RPMI7951 (cell line): ENCODE measurements at regions not wholly inside any gene's neighbourhood (a gene's known extent, or its start where the extent isn't known, plus 50 kb on each side); places are given as distances from the start of the nearest gene placed in this dataset.

ENCODE experiments used
- DNase-seq: peaks from one replicate; pipeline ENCODE4 v3.0.0-alpha.2; 2012; ENCODE audit warnings: low read depth

DNA sequence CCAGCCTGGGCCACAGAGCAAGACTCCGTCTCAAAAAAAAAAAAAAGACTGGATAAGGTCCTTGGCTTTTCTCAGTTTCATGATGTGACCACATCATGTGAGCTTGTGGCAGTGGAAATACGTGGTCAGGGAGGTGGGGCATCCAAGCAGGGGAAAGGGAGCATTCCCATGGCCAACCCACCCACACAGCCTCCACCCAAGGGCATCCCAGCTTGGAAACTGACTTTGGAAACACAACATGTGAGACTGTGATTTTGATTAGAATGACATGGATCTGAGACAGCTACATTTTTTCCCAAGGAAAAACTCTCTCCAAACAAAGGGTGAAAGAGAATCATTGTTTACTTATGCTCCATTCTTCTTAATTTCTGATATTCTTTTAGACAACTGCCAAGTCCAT, 405.0 kb upstream of the ZNF507 start:
- no peak for DNase-seq

DNA sequence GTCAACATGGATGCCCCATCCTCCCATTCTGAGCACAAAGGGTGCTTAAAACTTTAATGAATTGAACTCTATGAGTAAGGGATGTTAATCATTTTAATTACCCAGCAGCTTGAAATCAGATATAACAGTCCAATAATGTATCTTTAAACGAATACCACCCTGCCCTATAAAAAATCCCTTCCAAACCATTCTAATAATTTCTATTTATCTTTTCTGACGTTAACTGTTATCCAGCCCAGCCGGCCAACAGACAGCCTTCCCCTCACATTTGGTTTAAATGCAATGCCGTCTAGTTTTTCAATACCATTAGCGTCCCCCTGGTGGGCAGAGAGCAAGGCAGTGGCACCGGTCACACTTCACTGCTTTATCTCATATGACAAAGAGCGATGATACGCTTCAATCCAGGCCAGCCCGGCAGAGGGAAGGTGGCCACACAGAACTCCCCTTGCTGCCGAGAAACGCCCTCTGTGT, 402.2 kb upstream of the ZNF507 start:
- peak; percentile 3 for DNase-seq

DNA sequence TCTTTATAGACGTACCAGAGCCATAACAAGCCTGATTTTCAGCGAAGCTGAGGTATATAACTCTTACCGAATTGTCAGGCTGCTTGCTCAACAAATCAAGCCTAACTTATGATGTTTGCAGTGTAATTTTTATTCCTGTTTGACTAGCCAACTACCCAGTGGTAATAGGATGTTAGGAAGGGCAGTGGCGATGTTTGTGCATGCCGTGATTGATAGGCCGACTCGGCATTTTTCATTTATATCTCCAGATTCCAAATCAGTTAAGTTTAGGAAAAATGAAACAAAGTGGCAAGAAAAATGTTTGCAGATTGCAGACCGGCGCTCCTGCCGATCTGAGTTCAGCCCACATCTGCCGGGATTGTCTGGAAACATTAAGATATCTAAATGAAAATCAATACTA, 401.6 kb upstream of the ZNF507 start:
- DNase-seq: no peak

DNA sequence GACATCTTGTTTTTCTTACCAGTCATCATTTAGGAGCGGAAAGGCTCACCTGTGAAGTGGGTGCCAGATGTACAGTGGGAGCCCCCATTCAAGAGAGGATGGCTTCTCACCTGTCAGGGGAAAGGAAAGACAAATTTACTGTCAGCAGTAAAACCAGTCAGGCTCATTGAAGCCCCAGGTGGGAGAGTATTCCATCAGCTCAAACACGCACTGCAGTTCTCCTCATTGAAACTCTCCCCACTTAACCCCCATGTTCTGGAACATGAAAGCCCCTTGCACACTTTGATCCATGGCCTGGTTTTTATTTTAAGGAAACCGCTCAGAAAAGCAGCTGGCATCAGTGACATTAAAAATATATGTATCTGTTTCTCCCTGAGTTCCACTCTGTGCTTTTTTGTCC, 401.1 kb upstream of the ZNF507 start:
- DNase-seq: no peak

DNA sequence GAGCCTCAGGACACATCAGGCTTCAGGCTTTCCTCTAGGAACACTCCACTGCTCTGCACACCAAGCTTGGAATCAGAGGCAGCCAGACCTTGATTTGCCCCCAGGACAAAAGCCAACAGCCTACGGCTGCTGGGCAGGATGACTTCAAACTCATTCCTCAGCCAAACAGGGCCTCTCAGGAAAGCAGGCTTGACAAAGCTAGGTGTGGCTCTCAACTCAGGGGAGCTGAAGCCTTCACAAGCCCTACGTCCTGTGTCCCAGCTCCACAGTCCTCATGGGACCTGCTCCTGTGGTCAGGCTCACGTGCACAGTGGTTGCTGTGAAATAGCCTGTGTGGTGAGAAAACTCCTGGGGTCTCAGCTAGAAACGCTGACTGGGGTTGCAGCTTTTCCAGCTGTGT, 398.9 kb upstream of the ZNF507 start:
- no peak for DNase-seq

DNA sequence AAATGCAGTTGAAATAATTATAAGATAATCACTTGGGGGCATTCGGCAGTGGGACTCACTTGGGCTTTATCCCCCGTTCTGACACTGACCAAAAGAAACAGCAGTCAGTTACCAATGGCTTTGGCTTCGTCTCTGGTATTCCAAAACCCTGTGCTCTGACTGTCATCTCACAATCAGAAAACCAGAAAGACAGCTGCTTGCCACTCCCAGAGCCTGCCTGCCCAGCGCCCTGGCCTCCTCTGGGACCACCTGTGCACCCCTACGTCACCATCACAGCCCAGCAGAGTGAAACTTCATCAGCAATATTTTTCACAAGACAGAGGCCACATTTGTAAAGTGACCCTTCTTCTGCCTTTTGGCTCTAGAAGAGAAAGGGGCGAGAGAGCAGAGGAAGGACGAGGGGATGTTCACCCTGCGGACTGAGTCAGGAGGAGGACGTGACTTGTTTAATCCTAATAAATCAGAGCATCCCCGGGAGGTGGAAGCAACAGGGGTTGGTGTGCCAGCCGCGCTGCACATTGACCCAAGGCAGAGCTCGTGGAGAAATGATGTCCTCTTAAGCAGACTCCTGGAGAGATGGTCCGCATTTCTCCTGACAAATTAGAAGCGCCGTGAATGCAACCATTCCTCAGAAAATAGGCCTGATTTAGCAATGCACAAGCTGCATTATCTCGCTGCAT, 397.8 kb upstream of the ZNF507 start:
- no peak for DNase-seq

DNA sequence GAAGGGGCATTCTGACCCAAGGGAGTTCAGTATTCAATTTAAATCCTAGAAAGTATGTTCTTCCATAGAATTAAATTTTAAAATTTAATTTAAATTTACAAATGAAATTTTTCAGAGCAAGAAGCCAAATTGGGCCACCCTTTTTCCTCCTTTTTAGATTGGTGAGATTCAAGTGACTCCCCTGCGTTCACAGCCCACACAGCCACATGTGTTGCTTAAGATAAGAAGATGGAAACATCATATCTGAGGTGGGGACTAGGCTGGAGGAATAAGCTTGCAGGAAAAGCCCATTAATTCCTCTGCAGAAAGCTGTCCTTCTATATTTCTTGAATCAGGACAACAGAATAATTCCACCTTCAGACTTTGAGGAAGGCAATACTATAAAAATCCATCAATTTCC, 392.7 kb upstream of the ZNF507 start:
- no peak for DNase-seq

DNA sequence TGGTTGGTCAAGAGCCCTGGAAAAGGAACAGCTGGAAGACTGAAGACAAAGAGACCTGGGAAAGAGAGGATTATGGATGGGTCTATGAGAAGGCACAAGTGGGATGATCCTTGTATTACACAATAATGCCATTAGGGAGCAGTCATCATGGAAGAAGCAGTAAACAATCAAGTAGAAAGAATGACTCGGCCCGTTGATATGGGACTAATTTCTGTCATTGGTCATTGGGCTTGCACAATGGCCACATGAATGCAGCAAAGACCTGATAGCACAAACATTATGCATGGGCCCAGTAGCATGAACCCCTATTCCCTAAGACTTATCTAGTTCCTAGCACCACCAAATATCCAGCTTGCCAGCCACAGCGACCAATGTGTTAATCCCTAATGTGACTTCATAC, 390.3 kb upstream of the ZNF507 start:
- no peak for DNase-seq

DNA sequence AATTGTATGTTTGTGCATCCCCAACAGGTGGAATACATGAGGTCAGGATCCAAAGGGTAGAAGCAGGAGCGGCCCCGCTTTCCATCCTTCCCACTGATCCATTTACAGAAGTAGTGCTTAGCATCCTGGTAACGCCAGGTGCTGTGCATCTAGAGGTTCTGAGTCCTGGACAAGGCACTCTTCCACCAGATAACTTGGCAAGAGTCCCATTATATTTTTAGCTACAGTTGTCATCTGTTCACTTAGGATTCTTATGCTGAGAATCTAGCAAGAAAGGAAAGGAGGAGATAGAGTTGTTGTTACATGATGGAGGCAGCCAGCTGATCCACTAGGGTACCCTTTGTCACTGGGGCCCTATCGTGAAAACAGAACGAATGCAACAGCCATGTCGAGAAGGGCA, 389.5 kb upstream of the ZNF507 start:
- no peak for DNase-seq

DNA sequence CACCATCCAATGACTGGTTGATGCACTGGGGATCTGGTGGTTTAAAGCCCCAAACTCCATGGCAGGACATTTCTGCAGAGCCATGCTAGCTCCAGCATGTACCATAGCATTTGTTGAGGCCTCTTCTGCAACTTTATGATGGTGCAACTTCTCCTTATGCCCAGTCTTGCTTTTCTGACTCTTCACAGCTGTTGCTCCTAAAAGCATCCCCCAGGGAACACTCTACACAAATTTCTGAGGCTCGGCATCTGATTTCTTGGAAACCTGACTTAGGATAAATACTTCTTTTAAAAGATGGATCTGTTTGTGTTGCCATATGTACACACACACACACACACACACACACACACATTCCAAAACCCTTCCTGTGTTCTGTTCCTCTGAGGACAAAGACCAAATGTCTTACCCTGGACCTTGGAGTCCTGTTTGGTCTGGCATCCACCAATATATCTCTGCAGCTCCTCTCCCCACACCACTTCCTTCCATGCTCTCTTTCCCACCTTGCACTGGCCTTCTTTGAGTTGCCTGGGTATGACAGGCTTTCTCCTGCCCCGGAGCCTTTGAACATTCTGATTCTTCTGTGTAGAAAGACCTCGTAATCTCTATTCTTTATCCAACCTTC, 388.5 kb upstream of the ZNF507 start:
- DNase-seq: no peak

DNA sequence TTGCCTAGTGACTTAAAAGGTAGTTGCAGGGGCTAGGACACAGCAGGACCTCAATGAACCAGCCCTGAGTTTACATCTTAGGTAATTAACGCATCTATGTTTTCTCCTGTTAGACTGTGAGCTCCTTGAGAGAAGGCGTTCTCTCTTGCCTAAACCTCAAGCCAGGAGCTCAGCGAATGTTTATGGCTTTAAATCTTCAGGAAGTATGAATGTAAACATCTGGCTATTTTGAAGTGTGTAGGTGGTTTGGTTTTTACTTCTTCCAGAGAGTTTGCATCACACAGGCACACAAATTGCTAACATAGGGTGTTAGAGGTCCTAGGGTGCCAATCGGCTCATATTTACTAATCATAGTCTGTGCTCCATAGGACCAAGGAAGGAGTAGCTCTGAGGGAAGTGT, 387.7 kb upstream of the ZNF507 start:
- no peak for DNase-seq

DNA sequence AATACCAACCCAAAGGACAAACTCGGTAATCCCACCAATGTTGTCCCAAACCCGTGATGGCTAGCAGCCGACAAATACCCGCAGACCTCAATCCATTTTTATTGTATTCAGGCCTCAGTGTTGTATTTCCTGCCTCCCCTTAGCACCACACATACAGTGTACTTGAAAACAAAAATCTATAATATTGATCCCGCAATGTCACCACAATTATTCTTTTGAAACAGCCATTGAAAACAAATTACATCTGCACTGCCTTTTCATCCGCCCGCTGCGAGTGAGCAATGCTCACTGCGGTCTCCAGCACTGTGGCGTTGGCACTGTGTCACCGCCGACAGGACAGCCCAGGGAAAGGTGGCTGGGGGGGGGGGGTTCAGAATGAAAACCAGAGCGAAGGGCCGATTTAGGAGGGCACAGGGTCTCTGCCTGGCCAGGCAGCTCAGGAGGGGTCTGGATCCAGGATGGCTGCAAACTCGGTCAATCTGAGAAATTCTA, 385.8 kb upstream of the ZNF507 start:
- DNase-seq: no peak

DNA sequence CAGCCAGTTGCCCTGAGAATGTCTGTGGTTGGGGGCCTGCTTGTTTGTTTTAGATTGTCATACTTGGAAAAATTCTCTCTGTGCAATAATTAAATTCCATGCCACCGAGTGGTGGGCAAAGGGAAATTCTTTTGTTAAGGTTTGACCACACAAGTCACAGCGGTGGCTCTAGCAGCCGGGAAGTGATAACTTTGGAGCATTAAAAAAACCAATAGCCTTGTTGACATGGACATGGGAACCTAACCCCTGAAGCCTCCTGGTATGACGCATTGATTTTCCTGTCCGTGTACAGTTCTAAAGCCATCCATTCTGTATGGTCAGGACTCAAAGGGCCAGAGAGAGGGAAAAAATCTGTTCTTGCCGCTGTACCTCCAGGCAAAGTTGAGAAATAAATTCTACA, 384.9 kb upstream of the ZNF507 start:
- DNase-seq: no peak

DNA sequence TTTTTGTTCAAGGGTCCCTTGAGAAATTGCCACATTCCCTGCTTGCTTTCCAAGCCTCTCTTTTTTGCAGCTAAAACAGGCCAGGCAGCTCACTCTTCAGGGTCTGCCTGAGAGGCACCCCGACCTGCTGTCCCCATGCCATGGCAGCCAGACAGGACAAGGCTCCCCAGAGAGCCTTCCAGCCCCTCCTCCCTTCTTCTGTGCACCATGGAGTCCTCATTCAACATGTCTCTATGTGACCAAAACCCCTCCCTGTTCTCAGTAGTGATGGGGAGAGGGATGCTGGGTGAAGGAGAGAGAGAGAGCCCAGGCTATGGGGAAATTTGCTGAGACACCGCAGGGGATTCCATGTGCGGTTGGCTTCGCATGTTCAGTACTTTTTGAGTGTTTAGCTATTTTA, 384.2 kb upstream of the ZNF507 start:
- DNase-seq: no peak

DNA sequence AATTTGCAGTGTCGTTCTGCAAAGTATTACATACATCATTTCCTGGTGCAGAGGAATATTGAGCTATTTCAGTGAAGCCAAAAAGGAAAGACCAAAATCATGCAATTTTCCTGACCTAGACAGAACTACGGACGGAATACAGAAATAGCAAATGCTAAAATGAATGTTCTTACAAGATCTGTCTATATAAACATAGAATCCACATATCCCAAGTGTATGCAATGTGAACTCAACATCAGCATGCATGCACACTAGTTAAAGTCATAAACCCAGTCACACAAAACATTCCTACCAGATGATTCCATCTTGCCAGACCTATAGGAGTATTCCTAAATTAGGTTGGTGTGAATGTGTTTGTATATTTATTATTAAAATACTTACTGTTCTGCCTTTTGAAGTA, 383.7 kb upstream of the ZNF507 start:
- no peak for DNase-seq

DNA sequence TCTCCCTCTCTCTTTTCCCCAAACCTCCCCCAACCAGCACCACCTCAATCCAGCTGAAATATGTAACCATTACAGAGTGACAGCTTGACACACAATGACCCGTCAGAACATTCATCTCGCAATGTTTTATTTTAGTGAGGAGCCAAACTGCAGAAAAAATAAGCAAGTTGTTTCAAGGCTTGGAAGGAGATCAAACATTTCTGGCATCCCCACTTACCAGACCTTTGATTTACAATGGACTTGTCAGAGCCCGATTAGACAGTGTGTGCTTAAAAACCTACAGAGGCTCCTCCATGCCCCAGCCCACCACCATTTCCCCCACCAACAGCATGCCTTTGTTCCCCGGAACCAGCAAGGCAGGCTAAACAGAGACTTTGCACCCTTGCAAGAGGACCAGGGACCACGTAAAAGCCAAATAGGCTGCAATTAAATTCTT, 382.8 kb upstream of the ZNF507 start:
- DNase-seq: no peak

DNA sequence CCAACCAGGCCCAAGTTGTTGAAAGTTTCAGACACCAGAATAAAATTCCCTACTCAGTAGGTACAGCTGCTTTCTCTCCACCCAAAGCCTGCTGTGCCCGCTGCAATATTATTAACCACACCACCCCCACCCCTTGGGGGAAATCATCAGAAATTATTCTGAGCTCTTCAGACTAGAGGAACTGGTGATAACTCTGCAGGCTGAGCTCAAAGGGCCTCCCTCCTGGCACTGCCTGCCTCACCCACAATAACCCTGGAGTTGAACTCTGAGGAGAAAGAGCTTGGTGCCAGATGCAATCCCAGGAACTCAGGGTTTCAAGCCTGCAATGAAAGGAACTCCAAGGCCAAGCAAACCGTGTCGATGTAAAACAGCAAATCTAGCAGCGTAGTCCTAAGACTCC, 381.7 kb upstream of the ZNF507 start:
- DNase-seq: no peak

DNA sequence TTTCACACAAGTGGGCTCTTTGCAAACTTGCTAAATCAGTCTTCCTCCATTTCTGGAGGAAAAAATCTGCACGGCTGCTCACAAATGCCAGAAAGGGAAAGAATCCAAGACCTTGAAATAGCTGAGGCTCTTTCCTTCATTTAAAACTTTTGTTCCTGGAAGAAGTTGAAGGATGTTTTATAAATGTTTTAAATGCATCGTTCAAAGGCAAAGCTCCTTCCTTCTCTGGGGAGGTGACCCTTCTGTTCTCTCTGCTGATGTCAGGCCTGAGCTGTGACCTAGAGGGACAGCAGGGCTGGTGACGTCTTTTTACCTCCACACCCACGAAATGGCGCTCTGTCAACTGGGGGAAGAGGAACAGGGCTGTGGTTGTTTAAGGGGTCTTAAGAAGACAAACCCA, 376.4 kb upstream of the ZNF507 start:
- DNase-seq: no peak

DNA sequence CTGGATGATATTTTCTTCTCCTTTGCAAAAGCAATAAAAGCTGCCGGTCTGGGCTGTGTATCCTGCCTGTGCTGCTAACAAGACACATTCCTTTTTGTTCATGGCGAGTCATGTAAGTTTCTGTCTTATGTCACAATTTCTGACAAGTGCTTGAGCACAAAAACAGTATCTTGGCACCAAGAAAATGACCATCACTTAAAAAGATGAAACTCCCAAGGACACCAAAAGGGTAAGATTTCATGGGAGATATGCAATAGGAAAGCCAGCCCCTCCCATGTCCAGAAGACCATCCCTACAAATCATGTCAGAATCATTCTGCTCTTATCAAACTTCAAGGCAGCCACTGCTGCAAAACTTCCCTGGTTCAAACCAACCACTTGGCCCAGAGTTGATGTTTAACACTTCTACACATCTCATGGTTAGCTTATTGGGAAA, 375.4 kb upstream of the ZNF507 start:
- no peak for DNase-seq

DNA sequence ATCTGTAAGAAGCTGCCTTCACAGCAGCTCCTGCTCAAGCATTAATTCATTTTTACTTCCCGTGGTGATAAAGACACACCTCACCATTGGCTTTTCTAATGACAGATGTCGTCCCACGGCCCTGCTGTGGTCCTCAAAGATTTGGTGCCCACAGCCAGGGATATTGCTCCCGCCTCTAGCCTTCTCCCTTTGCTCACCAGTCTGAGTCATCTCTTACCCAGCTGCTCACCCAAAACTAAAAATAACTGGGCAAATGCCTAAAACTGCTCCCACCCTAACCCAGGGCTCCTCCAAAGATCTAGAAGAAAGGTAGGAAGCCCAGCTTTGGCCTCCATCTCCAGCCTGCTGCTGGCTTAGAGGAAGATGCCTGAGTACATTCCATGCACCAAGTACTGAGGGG, 371.1 kb upstream of the ZNF507 start:
- no peak for DNase-seq

DNA sequence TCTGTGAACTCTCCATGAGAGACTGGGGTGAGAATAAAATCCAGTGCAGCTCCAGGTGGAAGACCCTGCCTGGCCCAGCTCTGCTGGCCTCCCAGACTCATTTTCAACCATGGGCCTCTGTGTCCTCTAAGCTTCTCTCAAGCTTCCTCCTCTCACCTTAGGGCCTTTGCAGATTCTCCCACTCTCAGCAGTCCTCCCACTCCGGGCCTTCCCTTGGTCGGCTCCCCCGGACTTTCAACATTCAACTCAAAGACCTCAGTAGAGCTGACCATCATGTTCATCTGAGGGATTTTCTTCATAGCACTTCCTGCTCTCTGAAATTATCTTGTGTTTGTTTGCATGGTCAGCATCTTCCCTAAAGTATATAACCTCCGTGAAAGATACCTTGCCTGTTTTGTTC, 370.5 kb upstream of the ZNF507 start:
- DNase-seq: no peak

DNA sequence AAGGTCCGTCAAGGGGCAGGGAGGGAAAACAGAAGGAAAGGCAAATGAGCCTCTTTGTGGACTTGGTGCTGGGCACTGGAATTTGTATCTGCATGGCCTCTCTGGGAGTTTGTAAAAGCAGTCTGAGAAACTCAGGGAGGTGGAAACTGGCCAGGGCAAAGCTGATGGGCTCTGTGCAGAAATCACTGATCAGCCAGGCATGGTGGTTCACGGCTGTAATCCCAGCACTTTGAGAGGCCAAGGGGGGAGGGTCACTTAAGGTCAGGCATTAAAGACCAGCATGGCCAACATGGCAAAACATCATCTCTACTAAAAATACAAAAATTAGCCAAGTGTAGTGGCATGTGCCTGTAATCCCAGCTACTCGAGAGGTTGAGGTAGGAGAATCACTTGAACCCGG, 369.9 kb upstream of the ZNF507 start:
- DNase-seq: no peak

DNA sequence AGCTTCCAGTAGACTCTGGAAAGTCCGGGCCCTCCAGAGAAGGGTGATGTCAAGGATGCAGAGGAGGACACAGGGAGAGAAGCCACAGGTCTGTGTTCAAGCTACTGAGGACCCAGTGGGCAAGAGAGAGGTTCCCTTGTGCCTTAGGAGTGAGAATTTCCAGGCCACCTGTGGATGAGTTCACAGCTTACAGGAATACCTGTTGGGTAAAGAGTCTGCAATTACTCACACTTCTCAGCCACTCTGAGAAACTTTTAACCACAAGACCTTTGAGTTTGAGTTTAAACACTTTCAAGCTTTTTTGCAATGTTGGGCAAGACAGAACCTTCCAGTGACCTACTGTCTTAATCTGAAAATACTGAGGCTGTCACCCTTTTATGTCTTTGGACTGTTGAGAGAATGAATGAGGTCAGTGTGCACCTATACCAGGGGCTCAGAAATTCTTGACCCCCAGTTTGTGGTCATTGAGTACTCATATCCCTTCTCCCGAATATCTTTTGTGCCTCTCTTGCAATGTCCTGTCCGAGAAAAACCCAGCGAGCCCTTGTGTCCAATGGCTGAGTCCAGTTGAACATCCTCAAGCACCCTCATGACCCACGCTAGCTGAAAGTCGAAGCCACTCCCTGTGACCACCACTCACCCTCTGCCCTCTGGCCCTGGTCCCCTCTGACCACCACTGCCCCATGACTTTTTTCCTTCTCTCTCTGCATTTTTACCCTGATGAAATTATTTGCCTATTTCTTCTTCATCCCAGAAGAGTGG, 368.5 kb upstream of the ZNF507 start:
- no peak for DNase-seq
